Occipital lobe (tissue), 1 donor: ENCODE measurements at regions not wholly inside any gene's neighbourhood (a gene's known extent, or its start where the extent isn't known, plus 50 kb on each side); places are given as distances from the start of the nearest gene placed in this dataset.

Experiments used
- DNase-seq: peaks from one replicate; lab custom pipeline; 2025; lab: John Stamatoyannopoulos, UW

DNA sequence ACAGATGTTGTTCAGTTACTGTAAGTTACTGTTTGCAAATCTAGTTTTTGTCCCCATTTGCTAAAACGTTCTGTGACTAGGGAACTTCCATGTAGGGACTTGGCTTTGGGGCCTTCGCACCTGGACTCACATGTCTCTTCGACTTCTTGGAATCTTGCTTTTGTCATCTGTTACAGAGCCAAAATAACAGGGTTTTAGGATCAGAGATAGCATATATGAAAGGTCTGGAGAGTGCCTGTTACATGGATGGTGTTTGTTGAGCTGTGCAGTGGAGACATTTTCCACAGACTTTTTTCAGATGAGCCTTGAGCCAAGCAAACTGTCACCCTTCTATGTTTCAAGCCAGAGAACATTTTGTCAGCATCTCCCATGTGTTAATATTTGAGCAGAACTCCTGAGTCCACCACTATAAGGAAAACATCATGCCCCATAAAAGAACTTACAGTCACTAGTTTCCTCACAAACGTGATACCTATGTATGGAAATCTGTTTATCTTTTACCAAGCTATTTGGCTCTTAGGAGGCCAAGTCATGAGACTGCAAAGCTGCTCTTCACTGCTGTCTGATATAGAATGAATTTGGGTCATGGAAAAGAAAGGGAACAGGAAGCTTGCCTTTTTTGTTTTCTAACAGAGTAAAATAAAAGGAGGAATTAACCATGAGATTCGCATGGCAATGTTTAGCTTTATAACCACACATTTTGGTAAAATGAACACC is 818.6 kb upstream of the IGFBP3 start:
- DNase-seq = no peak

GRCh38 chr7:46738796-46739195 is 817.7 kb upstream of the IGFBP3 start:
- no peak for DNase-seq

DNA sequence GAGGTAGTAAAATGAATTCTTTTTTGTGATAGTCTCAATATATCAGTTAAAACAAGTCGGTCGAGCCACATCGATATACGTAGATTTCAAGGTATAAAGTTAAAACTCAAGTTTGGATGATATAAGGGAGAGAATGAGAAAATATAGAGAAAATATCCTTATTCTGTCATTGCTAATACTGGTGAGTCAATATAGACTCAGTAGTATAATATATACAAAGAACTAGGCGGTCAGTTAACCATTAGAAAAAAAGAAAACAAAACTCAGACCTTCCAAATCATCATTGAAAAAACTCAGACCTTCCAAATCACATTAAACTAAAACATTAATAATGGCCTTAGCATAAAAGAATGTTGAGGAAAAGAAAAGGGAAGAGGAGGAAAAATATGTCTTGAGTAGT is 817.1 kb upstream of the IGFBP3 start:
- no peak for DNase-seq

GRCh38 chr7:46725838-46726237 is 804.8 kb upstream of the IGFBP3 start:
- DNase-seq = no peak

- DNase-seq = no peak
These were observed 804.1 kb upstream of the IGFBP3 start for GRCh38 chr7:46725136-46725535.

DNA sequence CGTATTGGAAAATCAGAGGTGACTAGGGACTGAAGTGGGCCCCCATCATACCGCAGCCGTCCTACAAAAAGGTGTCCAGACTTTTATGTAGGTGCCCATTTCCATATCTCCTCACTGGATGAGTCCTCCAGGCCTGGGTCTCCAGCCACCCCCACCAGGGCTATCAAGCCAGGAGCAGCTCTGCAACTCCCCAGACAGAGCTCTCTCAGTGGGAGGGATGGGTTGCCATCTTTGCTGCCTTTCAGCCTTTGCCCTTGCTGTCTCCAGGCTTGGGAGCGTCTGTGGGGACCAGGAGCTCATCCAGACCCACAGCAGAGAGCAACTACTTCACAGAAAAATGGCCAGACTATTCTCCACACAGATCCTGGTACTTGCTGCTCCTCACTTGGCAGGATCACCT is 802.7 kb upstream of the IGFBP3 start:
- no peak for DNase-seq

GRCh38 chr7:46723003-46723402 is 801.9 kb upstream of the IGFBP3 start:
- no peak for DNase-seq

DNA sequence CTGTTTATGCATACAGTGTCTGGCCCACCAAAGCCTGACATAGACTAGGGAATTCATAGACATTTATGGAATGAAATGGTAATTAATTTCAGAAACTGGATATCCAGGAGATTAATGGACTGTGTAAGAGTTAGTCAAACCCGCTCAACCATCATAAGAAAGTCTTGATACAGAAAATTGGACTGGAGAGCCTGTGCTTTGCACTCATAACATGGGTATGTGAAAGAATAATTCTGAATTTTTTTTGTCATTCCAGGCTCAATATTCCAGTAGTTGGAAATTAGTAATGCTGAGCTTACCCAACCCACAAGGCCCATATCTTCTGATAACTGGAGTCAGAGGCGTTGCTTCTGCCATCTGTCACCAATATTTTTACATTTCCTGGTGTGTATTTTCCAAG is 799.7 kb upstream of the IGFBP3 start:
- no peak for DNase-seq

GRCh38 chr7:46719616-46720015 is 798.5 kb upstream of the IGFBP3 start:
- DNase-seq = no peak

DNA sequence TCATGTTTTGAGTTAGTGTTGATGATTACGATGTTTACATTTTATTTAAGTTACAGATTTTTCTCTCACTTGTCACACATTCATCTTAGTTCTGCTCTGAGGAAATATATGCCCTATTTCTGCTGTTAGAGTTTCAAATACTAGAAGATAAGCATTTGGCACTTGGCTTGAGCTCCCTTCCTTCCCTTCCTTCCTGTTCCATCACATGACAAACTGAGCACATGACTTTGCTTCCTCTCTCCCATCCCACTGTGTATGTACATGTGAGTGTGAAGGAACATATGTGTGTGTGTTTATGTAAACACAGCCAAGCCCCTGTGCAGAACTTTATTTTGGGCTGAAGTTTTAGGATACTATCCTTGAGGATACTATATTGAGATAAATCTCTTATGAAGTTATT is 795.9 kb upstream of the IGFBP3 start:
- no peak for DNase-seq

GRCh38 chr7:46715579-46715978 is 794.5 kb upstream of the IGFBP3 start:
- DNase-seq = no peak

DNA sequence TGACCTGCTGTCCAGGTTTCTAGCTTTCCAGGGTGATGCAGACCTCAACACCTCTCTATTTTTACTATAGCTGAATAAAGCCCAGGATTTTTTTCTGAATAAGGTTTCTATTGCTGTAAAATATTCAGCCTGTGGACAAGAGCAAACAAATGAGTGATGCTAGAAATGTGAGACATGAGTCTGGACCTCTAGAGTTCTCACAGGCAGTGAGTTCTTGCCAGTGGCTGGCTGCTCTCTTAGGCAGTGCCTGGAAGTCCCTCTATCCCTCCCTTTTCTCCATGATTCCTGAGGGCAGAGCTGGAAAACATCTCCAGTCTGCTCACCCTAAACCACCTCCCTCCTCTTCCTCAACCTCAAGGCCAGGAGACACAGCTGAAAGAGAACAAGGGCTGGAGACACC is 793.8 kb upstream of the IGFBP3 start:
- DNase-seq = no peak

GRCh38 chr7:46713868-46714596 is 793.0 kb upstream of the IGFBP3 start:
- no peak for DNase-seq

GRCh38 chr7:46710927-46711326 is 789.9 kb upstream of the IGFBP3 start:
- no peak for DNase-seq

DNA sequence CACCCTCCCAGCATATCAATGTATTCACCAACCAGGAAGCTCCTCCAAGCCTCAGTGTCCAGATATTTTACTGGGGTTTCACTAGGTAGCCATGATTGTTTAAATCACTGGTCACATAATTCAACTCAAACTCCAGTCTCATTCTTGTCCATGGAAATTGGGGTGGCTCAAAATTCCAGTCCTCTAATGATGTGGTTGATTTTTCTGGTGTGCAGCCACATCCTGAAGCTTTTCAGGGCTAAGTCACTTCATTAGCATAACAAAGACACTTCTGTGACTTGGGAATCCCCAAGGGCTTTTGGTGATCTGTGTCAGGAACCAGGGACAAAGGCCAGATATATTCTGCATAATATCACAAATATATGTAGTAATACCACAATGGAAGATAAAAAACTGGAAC is 786.9 kb upstream of the IGFBP3 start:
- DNase-seq = no peak

DNA sequence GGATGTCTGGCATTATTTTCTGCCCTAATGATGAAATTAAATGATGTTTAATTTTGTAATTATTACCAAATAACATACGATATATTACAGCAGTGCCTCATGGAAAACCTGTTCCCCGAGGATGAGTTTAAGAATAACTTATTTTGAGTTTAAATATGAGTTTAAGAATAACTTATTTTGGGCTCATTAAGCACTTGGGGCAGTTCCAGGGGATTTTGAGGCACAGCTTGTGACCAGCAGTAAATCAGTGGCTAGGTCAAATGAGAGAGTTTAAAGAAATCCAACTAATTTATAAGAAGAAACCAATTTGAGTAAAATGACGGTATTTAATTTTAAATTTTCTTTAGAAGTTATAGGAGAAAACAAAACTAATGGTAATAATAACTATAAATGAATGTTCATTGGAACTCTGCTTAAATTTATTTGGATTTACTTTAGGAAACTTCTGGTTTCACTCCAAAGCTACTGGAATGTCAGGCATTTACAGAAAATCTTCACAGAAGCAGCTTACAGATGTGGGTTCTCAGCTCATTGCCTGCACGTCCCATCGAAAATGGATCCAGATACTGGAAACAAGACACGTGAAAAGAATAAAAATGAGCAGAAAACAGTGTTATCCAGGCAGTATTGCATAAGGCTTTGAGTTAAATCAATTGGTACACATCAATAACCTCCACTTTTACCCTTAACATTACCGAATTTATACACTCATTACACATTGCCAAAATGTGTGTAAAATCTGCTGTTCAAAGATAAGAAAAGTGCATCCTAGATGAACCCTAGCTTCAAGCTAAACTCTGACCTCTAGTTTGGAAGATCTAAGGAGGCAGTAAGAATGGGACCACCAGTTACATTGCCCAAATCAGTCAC is 784.5 kb upstream of the IGFBP3 start:
- no peak for DNase-seq

DNA sequence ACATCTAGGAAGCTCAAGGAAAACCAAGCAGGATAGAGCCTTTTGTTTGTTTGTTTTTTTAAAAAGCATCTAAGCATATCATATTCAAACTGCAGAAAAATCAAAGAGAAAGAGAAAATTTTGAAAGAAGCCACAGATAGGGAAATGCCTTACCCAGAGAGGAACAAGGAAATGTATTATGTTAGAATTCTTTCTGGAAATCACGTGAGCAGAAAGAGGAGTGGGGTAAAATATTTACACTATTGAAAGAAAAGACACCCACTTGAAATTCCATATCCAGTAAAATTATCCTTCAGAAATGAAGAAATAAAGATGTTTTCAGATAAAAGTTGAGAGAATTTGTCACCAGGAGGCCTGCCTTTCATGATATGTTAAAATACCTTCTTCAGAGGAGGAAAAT is 775.7 kb upstream of the IGFBP3 start:
- no peak for DNase-seq

DNA sequence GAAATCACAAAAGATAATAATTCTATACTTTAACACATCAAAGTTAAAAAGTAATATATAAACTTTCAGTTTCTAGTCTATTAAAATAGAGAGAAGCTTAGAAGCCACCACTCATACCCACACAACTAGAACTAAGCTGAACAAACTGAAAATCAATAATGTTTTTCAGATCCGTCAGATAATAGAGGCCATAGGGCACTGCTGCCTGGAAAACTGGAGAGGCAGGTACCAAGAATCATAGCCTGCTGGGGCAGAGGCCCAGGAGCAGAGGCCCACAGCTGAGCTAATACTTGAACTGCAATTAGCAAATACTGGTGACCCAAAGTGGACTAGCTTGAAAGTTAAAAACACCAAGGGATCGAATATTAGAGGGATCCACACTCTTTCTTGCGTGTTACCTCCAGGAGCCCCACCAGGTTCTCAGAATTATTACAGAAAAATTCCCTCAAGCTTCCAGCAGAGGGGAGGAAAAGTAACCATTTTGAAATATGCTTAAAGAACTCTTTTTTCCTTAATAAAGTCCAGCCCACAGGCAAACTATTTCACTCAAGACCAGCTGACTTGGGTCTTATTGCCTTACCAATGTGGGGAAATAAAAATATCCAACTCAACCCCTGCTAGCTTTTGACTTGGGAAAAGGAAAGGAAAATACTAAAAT is 774.1 kb upstream of the IGFBP3 start:
- DNase-seq = no peak

GRCh38 chr7:46694058-46694457 is 773.0 kb upstream of the IGFBP3 start:
- DNase-seq = no peak

- DNase-seq = no peak
These were observed 766.1 kb upstream of the IGFBP3 start for GRCh38 chr7:46687203-46687602.

GRCh38 chr7:46685051-46685450 is 764.0 kb upstream of the IGFBP3 start:
- no peak for DNase-seq
